H1 (cell line): ENCODE measurements at regions not wholly inside any gene's neighbourhood (a gene's known extent, or its start where the extent isn't known, plus 50 kb on each side); places are given as distances from the start of the nearest gene placed in this dataset.

Experiments used
- ATF3 ChIP-seq: IDR thresholded peaks from 2 replicates; pipeline ENCODE4 v1.6.1; 2011; ENCODE audit warnings: low read depth, mild to moderate bottlenecking, low read length; ENCODE audit not compliant: insufficient read depth
- CBX8 ChIP-seq: fragments of 300-800, 300-1000 bp; sonication (generic); IDR thresholded peaks from 2 replicates; pipeline ENCODE4 v1.7.1; 2016; ENCODE audit warnings: low read depth, low read length, borderline replicate concordance
- CHD1 ChIP-seq: IDR thresholded peaks from 2 replicates; pipeline ENCODE4 v1.6.1; 2012; ENCODE audit warnings: low read depth, low read length, improper control_type of control experiment
- JUND ChIP-seq: IDR thresholded peaks from 2 replicates; pipeline ENCODE4 v1.6.1; 2011; ENCODE audit warnings: mild to moderate bottlenecking, improper control_type of control experiment, low read length
- MAX ChIP-seq: IDR thresholded peaks from 2 replicates; pipeline ENCODE4 v1.6.1; 2012; ENCODE audit warnings: inconsistent platforms
- POLR2A ChIP-seq, 2 experiments: IDR thresholded peaks; 1 replicate in 1 of 2; 2 replicates in 1 of 2; pipeline ENCODE4 v1.6.1; 2011; ENCODE audit warnings: low read depth in 2 of 2, low read length in 2 of 2, mild to moderate bottlenecking in 2 of 2; ENCODE audit errors: control extremely low read depth in 1 of 2

GRCh38 chr1:209455145-209455544 lies 128.4 kb upstream of the CAMK1G start (continued):
- TF ChIP-seq CHD1, result no peak
- TF ChIP-seq MAX, result no peak
- TF ChIP-seq CBX8, result no peak
- no peak for TF ChIP-seq POLR2A (IDR thresholded peaks at IDR 0.05; ENCODE audit: control extremely low read depth in 1 of 2, low read depth in 2 of 2, low read length in 2 of 2)
- no peak for TF ChIP-seq JUND
- no peak for TF ChIP-seq ATF3
